ENCODE measurements at regions not wholly inside any gene's neighbourhood (a gene's known extent, or its start where the extent isn't known, plus 50 kb on each side); places are given as distances from the start of the nearest gene placed in this dataset.

- no peaks in the 10 kb centered on the region for H3K27me3 ChIP-seq
- TF ChIP-seq POLR2A (IDR thresholded peaks at IDR 0.05) (no peak), CTCF (IDR thresholded peaks at IDR 0.05) (no peak), POLR2AphosphoS5 (IDR thresholded peaks at IDR 0.05) (no peak), EP300 (IDR thresholded peaks at IDR 0.05) (no peak)
- no peaks in the 10 kb centered on the region for H3K9me3 ChIP-seq
- no peak for ATAC-seq
- H3K4me3 ChIP-seq: no peak overlapping the region
- WGBS, 2 donors (ENCODE audit: low coverage in 1 of 2): 81 to 89% methylated on average over 3 of the region's 3 CpGs
- H3K27ac ChIP-seq: no peak overlapping the region
- no peaks in the 10 kb centered on the region for H3K36me3 ChIP-seq
- no peaks in the 10 kb centered on the region for H3K4me1 ChIP-seq
Observed at GRCh38 chr4:176433983-176434382, 114.2 kb downstream of the SPCS3 start.

DNA sequence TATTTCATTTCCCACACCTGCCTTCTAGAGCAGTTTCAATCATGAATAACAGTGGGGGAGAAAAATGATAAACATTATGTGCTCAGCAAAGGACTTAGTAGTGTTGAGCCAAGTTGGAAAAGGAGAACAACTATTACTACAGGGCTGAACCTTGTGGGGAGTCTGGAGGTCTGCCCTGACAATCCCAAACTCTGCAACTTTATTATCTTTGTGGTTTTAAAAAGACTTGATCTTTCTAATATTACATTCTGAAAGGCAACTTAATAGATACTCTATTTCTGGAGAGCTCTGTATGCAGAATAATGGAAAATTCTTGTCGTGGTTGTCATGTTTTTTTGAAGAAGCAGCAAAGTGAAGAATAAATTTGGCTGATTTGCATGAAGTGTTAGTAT, 116.1 kb downstream of the SPCS3 start:
- WGBS, 2 donors (ENCODE audit: low coverage in 1 of 2): 13 to 29% methylated on average over 1 of the region's 1 CpG
- ATAC-seq: no peak

DNA sequence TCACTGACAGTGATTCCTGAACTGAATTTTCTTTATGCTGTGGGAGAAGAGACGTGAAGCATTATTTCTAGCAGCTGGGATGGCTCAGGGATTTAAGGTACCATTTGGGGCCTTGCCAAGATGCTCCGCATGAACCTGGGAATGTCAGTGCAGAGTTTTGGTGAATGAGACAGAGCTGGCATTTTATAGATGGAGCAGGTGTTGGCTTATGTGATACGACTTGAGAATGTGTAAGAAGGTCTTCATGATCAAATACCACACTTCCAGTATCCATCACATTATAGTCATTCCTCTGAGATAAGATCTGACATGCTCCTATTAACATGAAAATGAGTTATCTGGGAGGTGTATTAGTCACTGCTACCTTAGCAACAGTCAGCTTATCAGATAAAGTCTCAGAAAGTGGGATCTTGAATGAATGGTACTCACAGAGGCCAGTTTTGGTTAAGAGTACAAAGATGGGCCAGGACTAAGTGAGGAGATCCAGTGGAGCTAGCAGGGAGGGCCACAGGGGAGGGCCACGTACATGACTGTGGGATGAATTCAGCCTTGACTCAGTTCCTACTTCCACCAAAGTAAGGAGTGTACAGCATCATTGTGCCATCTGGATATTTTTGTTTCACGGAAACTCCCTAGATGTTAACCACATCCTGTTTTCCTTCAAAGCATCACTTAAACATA, 116.7 kb downstream of the SPCS3 start:
- no peak for TF ChIP-seq EP300 (IDR thresholded peaks at IDR 0.05)
- no peak for TF ChIP-seq POLR2A (IDR thresholded peaks at IDR 0.05)
- no peaks in the 10 kb centered on the region for H3K9me3 ChIP-seq
- H3K36me3 ChIP-seq: no peaks in the 10 kb centered on the region
- H3K27ac ChIP-seq: no peak overlapping the region
- no peaks in the 10 kb centered on the region for H3K4me1 ChIP-seq
- H3K4me3 ChIP-seq: no peak overlapping the region
- H3K27me3 ChIP-seq: no peaks in the 10 kb centered on the region
- WGBS, 2 donors (ENCODE audit: low coverage in 1 of 2): 29 to 49% methylated on average over 4 to 5 of the region's 5 CpGs
- ATAC-seq: no peak

More for the DNA sequence above, 116.1 kb downstream of the SPCS3 start:
- no peak overlapping the region for H3K4me3 ChIP-seq
- H3K9me3 ChIP-seq: no peaks in the 10 kb centered on the region
- H3K27me3 ChIP-seq: no peaks in the 10 kb centered on the region
- no peaks in the 10 kb centered on the region for H3K4me1 ChIP-seq
- H3K27ac ChIP-seq: no peak overlapping the region
- TF ChIP-seq CTCF (IDR thresholded peaks at IDR 0.05): no peak
- TF ChIP-seq EP300 (IDR thresholded peaks at IDR 0.05): no peak
- TF ChIP-seq POLR2AphosphoS5 (IDR thresholded peaks at IDR 0.05): no peak
- no peak for TF ChIP-seq POLR2A (IDR thresholded peaks at IDR 0.05)
- H3K36me3 ChIP-seq: no peaks in the 10 kb centered on the region

DNA sequence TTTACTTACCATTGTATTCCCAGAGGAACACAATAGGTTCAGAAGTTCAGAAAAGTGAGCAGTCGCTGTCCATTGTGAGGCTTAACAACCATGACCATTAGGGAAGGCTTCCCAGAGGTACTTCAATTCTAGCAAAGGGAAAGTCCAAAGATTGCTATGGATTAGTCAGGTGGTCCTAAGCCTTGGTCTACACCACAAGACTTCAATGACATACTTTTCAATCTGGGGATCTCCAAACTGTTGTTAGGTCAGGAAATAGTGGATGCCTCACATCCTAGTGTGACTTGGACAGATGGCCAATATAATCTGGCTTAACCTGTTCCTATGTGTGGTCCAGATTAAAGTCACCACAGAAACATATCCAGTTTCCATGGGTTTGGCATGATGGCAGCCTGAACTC, 118.0 kb downstream of the SPCS3 start:
- H3K4me1 ChIP-seq: no peaks in the 10 kb centered on the region
- TF ChIP-seq POLR2A (IDR thresholded peaks at IDR 0.05): no peak
- no peak for TF ChIP-seq CTCF (IDR thresholded peaks at IDR 0.05)
- TF ChIP-seq POLR2AphosphoS5 (IDR thresholded peaks at IDR 0.05): no peak
- TF ChIP-seq EP300 (IDR thresholded peaks at IDR 0.05): no peak
- no peak for ATAC-seq
- no peaks in the 10 kb centered on the region for H3K27me3 ChIP-seq
- no peak overlapping the region for H3K4me3 ChIP-seq
- no peaks in the 10 kb centered on the region for H3K36me3 ChIP-seq
- no peaks in the 10 kb centered on the region for H3K9me3 ChIP-seq
- WGBS, 2 donors (ENCODE audit: low coverage in 1 of 2): 100% methylated on average over 1 of the region's 1 CpG
- H3K27ac ChIP-seq: no peak overlapping the region

DNA sequence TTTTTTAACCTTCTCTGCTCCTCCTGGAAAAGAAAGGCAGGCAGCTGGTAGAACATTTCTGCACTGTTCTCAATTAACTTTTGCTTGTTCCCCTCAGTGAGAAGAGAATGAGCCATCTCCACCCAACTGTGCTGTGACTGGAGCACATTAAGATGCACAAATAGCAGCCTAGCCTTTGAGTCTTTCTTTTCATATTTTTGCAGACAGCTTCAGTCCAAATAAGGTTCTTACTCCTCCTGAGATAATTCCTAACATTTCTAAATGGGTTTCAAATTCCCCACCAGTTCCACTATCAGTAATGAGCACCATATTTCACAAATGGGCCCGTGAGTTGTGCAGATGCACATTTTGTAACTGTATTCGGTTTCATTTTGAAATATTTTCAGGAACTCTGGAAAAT, 118.6 kb downstream of the SPCS3 start:
- Histone ChIP-seq H3K9me3 (no peaks in the 10 kb centered on the region), H3K27me3 (no peaks in the 10 kb centered on the region), H3K27ac (no peak overlapping the region), H3K36me3 (no peaks in the 10 kb centered on the region), H3K4me1 (no peaks in the 10 kb centered on the region), H3K4me3 (no peak overlapping the region)
- no peak for ATAC-seq
- WGBS, 2 donors (ENCODE audit: low coverage in 1 of 2): 69 to 87% methylated on average over 2 of the region's 2 CpGs
- TF ChIP-seq POLR2A (IDR thresholded peaks at IDR 0.05) (no peak), POLR2AphosphoS5 (IDR thresholded peaks at IDR 0.05) (no peak), CTCF (IDR thresholded peaks at IDR 0.05) (no peak), EP300 (IDR thresholded peaks at IDR 0.05) (no peak)
